Esophagus squamous epithelium (tissue), 4 donors: ENCODE measurements at regions not wholly inside any gene's neighbourhood (a gene's known extent, or its start where the extent isn't known, plus 50 kb on each side); places are given as distances from the start of the nearest gene placed in this dataset.

ENCODE experiments used
- POLR2A ChIP-seq, 4 donors: fragments of 450-650 bp; IDR thresholded peaks; one replicate each; pipeline ENCODE4 v1.6.1; 2017; ENCODE audit warnings: antibody characterized with exemption in 4 of 4, mild to moderate bottlenecking in 4 of 4, moderate library complexity in 3 of 4
- TF ChIP-seq, protein P1 (sequence below), 6 experiments: fragments of 450-650 bp in 4 of 6; fragments of 200-600 bp in 2 of 6; sonication (generic) in 2 of 6; IDR thresholded peaks; one replicate each; pipeline ENCODE4 v1.5.1; 2016 to 2019; ENCODE audit warnings: antibody characterized with exemption in 6 of 6, mild to moderate bottlenecking in 4 of 6, moderate library complexity in 4 of 6

DNA sequence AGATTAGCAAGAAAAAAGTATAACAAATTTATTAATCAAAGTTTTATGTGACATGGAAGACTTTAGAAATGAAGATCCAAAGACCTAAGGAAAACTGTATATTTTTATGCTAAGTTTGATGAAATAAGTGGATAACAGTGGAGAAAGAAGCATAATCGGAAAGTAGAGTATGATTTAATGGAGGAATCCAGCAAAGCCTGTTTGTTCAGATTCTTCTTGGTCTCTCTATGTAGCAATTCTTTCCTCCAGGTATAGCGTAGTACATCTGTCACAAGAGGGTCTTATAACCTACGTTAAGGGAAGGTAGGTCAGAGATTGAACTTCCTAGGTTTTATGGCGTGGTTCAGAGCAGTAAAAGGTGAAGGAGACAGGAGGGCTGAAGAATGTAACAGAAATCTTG lies 600.6 kb upstream of the CHORDC1 start:
- TF ChIP-seq, protein P1, sequence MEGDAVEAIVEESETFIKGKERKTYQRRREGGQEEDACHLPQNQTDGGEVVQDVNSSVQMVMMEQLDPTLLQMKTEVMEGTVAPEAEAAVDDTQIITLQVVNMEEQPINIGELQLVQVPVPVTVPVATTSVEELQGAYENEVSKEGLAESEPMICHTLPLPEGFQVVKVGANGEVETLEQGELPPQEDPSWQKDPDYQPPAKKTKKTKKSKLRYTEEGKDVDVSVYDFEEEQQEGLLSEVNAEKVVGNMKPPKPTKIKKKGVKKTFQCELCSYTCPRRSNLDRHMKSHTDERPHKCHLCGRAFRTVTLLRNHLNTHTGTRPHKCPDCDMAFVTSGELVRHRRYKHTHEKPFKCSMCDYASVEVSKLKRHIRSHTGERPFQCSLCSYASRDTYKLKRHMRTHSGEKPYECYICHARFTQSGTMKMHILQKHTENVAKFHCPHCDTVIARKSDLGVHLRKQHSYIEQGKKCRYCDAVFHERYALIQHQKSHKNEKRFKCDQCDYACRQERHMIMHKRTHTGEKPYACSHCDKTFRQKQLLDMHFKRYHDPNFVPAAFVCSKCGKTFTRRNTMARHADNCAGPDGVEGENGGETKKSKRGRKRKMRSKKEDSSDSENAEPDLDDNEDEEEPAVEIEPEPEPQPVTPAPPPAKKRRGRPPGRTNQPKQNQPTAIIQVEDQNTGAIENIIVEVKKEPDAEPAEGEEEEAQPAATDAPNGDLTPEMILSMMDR (IDR thresholded peaks at IDR 0.05) = no peak
- TF ChIP-seq POLR2A (IDR thresholded peaks at IDR 0.05) = no peak
